NCI-H748 (cell line): ENCODE measurements at regions not wholly inside any gene's neighbourhood (a gene's known extent, or its start where the extent isn't known, plus 50 kb on each side); places are given as distances from the start of the nearest gene placed in this dataset.

Experiments
- DNase-seq: peaks from one replicate; lab custom pipeline; 2025; ENCODE audit not compliant: unreplicated experiment; lab: John Stamatoyannopoulos, UW

- DNase-seq = peak; percentile 87
Measured at GRCh38 chr9:108473209-108474112, 382.3 kb downstream of the ACTL7B start.

- no peak for DNase-seq
Measured at GRCh38 chr9:108469654-108470053, 386.1 kb downstream of the ACTL7B start.

- peak; percentile 48 for DNase-seq
Measured at GRCh38 chr9:108468364-108468763, 387.4 kb downstream of the ACTL7B start.

GRCh38 chr9:108467653-108468324 lies 388.0 kb downstream of the ACTL7B start:
- no peak for DNase-seq

GRCh38 chr9:108467161-108467560 lies 388.6 kb downstream of the ACTL7B start:
- no peak for DNase-seq

- DNase-seq = no peak
Measured at GRCh38 chr9:108466304-108466703, 389.5 kb downstream of the ACTL7B start.

GRCh38 chr9:108463932-108464606 lies 391.7 kb downstream of the ACTL7B start:
- DNase-seq = no peak

GRCh38 chr9:108456903-108457302 lies 398.9 kb downstream of the ACTL7B start:
- no peak for DNase-seq

- DNase-seq = peak; percentile 14
Measured at GRCh38 chr9:108445431-108446071, 410.2 kb downstream of the ACTL7B start.

GRCh38 chr9:108444400-108445358 lies 411.1 kb downstream of the ACTL7B start:
- DNase-seq = peak; percentile 99

GRCh38 chr9:108443741-108444140 lies 412.0 kb downstream of the ACTL7B start:
- peak; percentile 35 for DNase-seq

GRCh38 chr9:108443019-108443633 lies 412.7 kb downstream of the ACTL7B start:
- DNase-seq = peak; percentile 42

GRCh38 chr9:108442627-108443018 lies 413.2 kb downstream of the ACTL7B start:
- peak; percentile 42 for DNase-seq

- no peak for DNase-seq
Measured at GRCh38 chr9:108441726-108442125, 414.1 kb downstream of the ACTL7B start.

- DNase-seq = no peak
Measured at GRCh38 chr9:108441251-108441650, 414.5 kb downstream of the ACTL7B start.

- DNase-seq = no peak
Measured at GRCh38 chr9:108439947-108440346, 415.8 kb downstream of the ACTL7B start.

- no peak for DNase-seq
Measured at GRCh38 chr9:108437656-108438055, 418.1 kb downstream of the ACTL7B start.

GRCh38 chr9:108436448-108436847 lies 419.3 kb downstream of the ACTL7B start:
- no peak for DNase-seq

- DNase-seq = no peak
Measured at GRCh38 chr9:108434502-108434901, 421.3 kb downstream of the ACTL7B start.

- DNase-seq = no peak
Measured at GRCh38 chr9:108434036-108434435, 421.8 kb downstream of the ACTL7B start.
